Trophoblast cell (in vitro differentiated cells and primary cell): ENCODE measurements at regions not wholly inside any gene's neighbourhood (a gene's known extent, or its start where the extent isn't known, plus 50 kb on each side); places are given as distances from the start of the nearest gene placed in this dataset.

ENCODE experiments used
- DNase-seq, 2 donors: peaks; one replicate each; pipeline ENCODE4 v3.0.0-alpha.2; 2016
- H2AFZ ChIP-seq: 2 replicates; pipeline ENCODE4 v1.6.1; 2013; ENCODE audit warnings: low read length, moderate library complexity, mild to moderate bottlenecking; ENCODE audit not compliant: insufficient read depth, poor library complexity
- H2AK5ac ChIP-seq: 2 replicates; pipeline ENCODE4 v1.6.1; 2013; ENCODE audit warnings: mild to moderate bottlenecking, low read length
- H2BK120ac ChIP-seq: 2 replicates; pipeline ENCODE4 v1.6.1; 2013; ENCODE audit warnings: low read length, mild to moderate bottlenecking, moderate library complexity; ENCODE audit not compliant: insufficient read depth, poor library complexity
- H2BK12ac ChIP-seq: 2 replicates; pipeline ENCODE4 v1.6.1; 2013; ENCODE audit warnings: mild to moderate bottlenecking, low read length, moderate library complexity
- H2BK5ac ChIP-seq: 2 replicates; pipeline ENCODE4 v1.6.1; 2013; ENCODE audit warnings: low read length, low read depth, moderate library complexity, mild to moderate bottlenecking; ENCODE audit not compliant: poor library complexity
- H3K14ac ChIP-seq: 2 replicates; pipeline ENCODE4 v1.6.1; 2013; ENCODE audit warnings: mild to moderate bottlenecking, low read length
- H3K18ac ChIP-seq: 2 replicates; pipeline ENCODE4 v1.6.1; 2013; ENCODE audit warnings: mild to moderate bottlenecking, low read length
- H3K23ac ChIP-seq: 2 replicates; pipeline ENCODE4 v1.6.1; 2013; ENCODE audit warnings: low read length
- H3K27ac ChIP-seq: 2 replicates; pipeline ENCODE4 v1.5.1; 2013; ENCODE audit warnings: low read depth, mild to moderate bottlenecking, inconsistent platforms, low read length, moderate library complexity
- H3K27me3 ChIP-seq: 2 replicates; pipeline ENCODE4 v1.6.1; 2013; ENCODE audit warnings: inconsistent platforms, mild to moderate bottlenecking, low read length, moderate library complexity; ENCODE audit not compliant: insufficient read depth
- H3K36me3 ChIP-seq, 2 experiments: 1 replicate in 1 of 2; 2 replicates in 1 of 2; pipeline ENCODE4 v1.6.1; 2013; ENCODE audit warnings: low read length in 2 of 2, mild to moderate bottlenecking in 2 of 2, moderate library complexity in 1 of 2; ENCODE audit not compliant: insufficient read depth in 2 of 2, control insufficient read depth in 1 of 2
- H3K4ac ChIP-seq: 2 replicates; pipeline ENCODE4 v1.6.1; 2013; ENCODE audit warnings: low read depth, mild to moderate bottlenecking, low read length, moderate library complexity
- H3K4me1 ChIP-seq, 2 experiments: 1 replicate in 1 of 2; 2 replicates in 1 of 2; pipeline ENCODE4 v1.6.1; 2013; ENCODE audit warnings: low read length in 2 of 2, mild to moderate bottlenecking in 2 of 2, moderate library complexity in 1 of 2; ENCODE audit not compliant: insufficient read depth in 2 of 2, control insufficient read depth in 1 of 2
- H3K4me2 ChIP-seq: 2 replicates; pipeline ENCODE4 v1.6.1; 2013; ENCODE audit warnings: inconsistent platforms, mild to moderate bottlenecking, low read length, moderate library complexity
- H3K4me3 ChIP-seq: 2 replicates; pipeline ENCODE4 v1.5.1; 2013; ENCODE audit warnings: mild to moderate bottlenecking, low read depth, low read length, inconsistent platforms
- H3K79me1 ChIP-seq: one replicate; pipeline ENCODE4 v1.6.1; 2013; ENCODE audit warnings: low read length
- H3K79me2 ChIP-seq: 2 replicates; pipeline ENCODE4 v1.6.1; 2013; ENCODE audit warnings: low read length, mild to moderate bottlenecking; ENCODE audit not compliant: control insufficient read depth, insufficient read depth, poor library complexity
- H3K9ac ChIP-seq: 2 replicates; pipeline ENCODE4 v1.6.1; 2013; ENCODE audit warnings: mild to moderate bottlenecking, low read length
- H3K9me3 ChIP-seq: 2 replicates; pipeline ENCODE4 v1.6.1; 2013; ENCODE audit warnings: low read depth, mild to moderate bottlenecking, control low read depth, inconsistent platforms, low read length; ENCODE audit not compliant: insufficient read depth
- H4K12ac ChIP-seq: 2 replicates; pipeline ENCODE4 v1.6.1; 2013; ENCODE audit warnings: low read depth, mild to moderate bottlenecking, low read length, moderate library complexity
- H4K8ac ChIP-seq: 2 replicates; pipeline ENCODE4 v1.6.1; 2013; ENCODE audit warnings: low read depth, mild to moderate bottlenecking, low read length, moderate library complexity
- H4K91ac ChIP-seq: one replicate; pipeline ENCODE4 v1.6.1; 2013; ENCODE audit warnings: low read depth, mild to moderate bottlenecking, low read length, moderate library complexity
- WGBS: extraction: QIAGEN DNeasy Blood & Tissue Kit; methylation state at CpG from one replicate; pipeline ENCODE4 v1.1.7; 2013; ENCODE audit warnings: missing lambda C conversion rate; ENCODE audit not compliant: insufficient read length, insufficient coverage; ENCODE audit errors: extremely low coverage; 5-methylcytosine and 5-hydroxymethylcytosine counted together

GRCh38 chr2:43041661-43042360 is 184.6 kb downstream of the ZFP36L2 start:
- peaks cover 13% of the 10 kb centered on the region for H3K79me2 ChIP-seq
- H4K12ac ChIP-seq: peak overlapping the region; percentile 43
- peak overlapping the region; percentile 9 for H2AFZ ChIP-seq
- peak overlapping the region; percentile 59 for H3K4ac ChIP-seq
- H2BK12ac ChIP-seq: peak overlapping the region; percentile 90
- H3K9me3 ChIP-seq: peaks cover 2% of the 10 kb centered on the region
- no peaks in the 10 kb centered on the region for H3K27me3 ChIP-seq
- peaks cover 52 to 62% of the 10 kb centered on the region in 2 experiments for H3K4me1 ChIP-seq
- H2BK5ac ChIP-seq: peak overlapping the region; percentile 93
- DNase-seq: peak; percentile 64 to 71
- H3K14ac ChIP-seq: peak overlapping the region; percentile 83
- H3K4me3 ChIP-seq: no peak overlapping the region
- H3K4me2 ChIP-seq: peak overlapping the region; percentile 27
- no peaks in the 10 kb centered on the region for H3K36me3 ChIP-seq
- peak overlapping the region; percentile 66 for H3K18ac ChIP-seq
- H3K27ac ChIP-seq: peak overlapping the region; percentile 92
- no CpG with 5 or more reads among the region's 8 CpGs for WGBS
- no peak overlapping the region for H3K23ac ChIP-seq
- peak overlapping the region; percentile 90 for H2BK120ac ChIP-seq
- H2AK5ac ChIP-seq: peak overlapping the region; percentile 95
- H3K79me1 ChIP-seq: peaks cover 62% of the 10 kb centered on the region
- peak overlapping the region; percentile 59 for H4K8ac ChIP-seq
- peak overlapping the region; percentile 96 for H4K91ac ChIP-seq
- no peak overlapping the region for H3K9ac ChIP-seq

GRCh38 chr2:43041173-43041591 is 185.2 kb downstream of the ZFP36L2 start:
- peak overlapping the region; percentile 95 for H2AK5ac ChIP-seq
- peak overlapping the region; percentile 85 for H2BK12ac ChIP-seq

GRCh38 chr2:43040084-43040854 is 186.1 kb downstream of the ZFP36L2 start:
- DNase-seq: peak in 1 of 2 donors; percentile 29
- Histone ChIP-seq H3K36me3 (no peaks in the 10 kb centered on the region), H4K8ac (peak overlapping the region; percentile 61), H3K18ac (peak overlapping the region; percentile 83), H3K4me2 (no peak overlapping the region), H3K79me2 (peaks cover 13% of the 10 kb centered on the region), H3K14ac (peak overlapping the region; percentile 96), H3K27ac (no peak overlapping the region), H3K79me1 (peaks cover 58% of the 10 kb centered on the region), H4K91ac (peak overlapping the region; percentile 98), H3K27me3 (no peaks in the 10 kb centered on the region), H3K4me3 (no peak overlapping the region), H2BK120ac (peak overlapping the region; percentile 87), H2BK12ac (peak overlapping the region; percentile 98), H3K9me3 (peaks cover 2% of the 10 kb centered on the region), H3K9ac (no peak overlapping the region), H2AK5ac (peak overlapping the region; percentile 97), H2BK5ac (peak overlapping the region; percentile 87), H3K4ac (peak overlapping the region; percentile 86), H3K23ac (no peak overlapping the region), H3K4me1 (peaks cover 44 to 56% of the 10 kb centered on the region in 2 experiments), H2AFZ (peak overlapping the region; percentile 64), H4K12ac (no peak overlapping the region)
- WGBS: no CpG with 5 or more reads among the region's 10 CpGs

More at GRCh38 chr2:43041173-43041591, 185.2 kb downstream of the ZFP36L2 start:
- peak overlapping the region; percentile 88 for H3K27ac ChIP-seq
- WGBS: no CpG with 5 or more reads among the region's 4 CpGs
- H4K8ac ChIP-seq: peak overlapping the region; percentile 20
- no peak overlapping the region for H3K9ac ChIP-seq
- peak overlapping the region; percentile 96 for H4K91ac ChIP-seq
- H3K4me2 ChIP-seq: peak overlapping the region; percentile 5
- peak overlapping the region; percentile 93 for H2BK5ac ChIP-seq
- H3K36me3 ChIP-seq: no peaks in the 10 kb centered on the region
- H3K79me1 ChIP-seq: peaks cover 60% of the 10 kb centered on the region
- peaks cover 46 to 56% of the 10 kb centered on the region in 2 experiments for H3K4me1 ChIP-seq
- DNase-seq: peak; percentile 36 to 56
- H3K23ac ChIP-seq: no peak overlapping the region
- no peak overlapping the region for H3K4me3 ChIP-seq
- H4K12ac ChIP-seq: peak overlapping the region; percentile 43
- peak overlapping the region; percentile 90 for H2BK120ac ChIP-seq
- peaks cover 2% of the 10 kb centered on the region for H3K9me3 ChIP-seq
- H2AFZ ChIP-seq: peak overlapping the region; percentile 9
- no peaks in the 10 kb centered on the region for H3K27me3 ChIP-seq
- peaks cover 13% of the 10 kb centered on the region for H3K79me2 ChIP-seq
- H3K14ac ChIP-seq: peak overlapping the region; percentile 61
- peak overlapping the region; percentile 59 for H3K4ac ChIP-seq
- H3K18ac ChIP-seq: peak overlapping the region; percentile 63

- Histone ChIP-seq H3K9me3 (peaks cover 2% of the 10 kb centered on the region), H3K23ac (no peak overlapping the region), H2AK5ac (peak overlapping the region; percentile 77), H3K4me2 (no peak overlapping the region), H3K18ac (peak overlapping the region; percentile 93), H2BK120ac (peak overlapping the region; percentile 87), H3K4me3 (no peak overlapping the region), H3K9ac (no peak overlapping the region), H4K8ac (peak overlapping the region; percentile 72), H2BK12ac (peak overlapping the region; percentile 98), H3K79me1 (peaks cover 57% of the 10 kb centered on the region), H4K91ac (peak overlapping the region; percentile 98), H3K14ac (peak overlapping the region; percentile 96), H2BK5ac (peak overlapping the region; percentile 87), H3K36me3 (no peaks in the 10 kb centered on the region), H3K4me1 (peaks cover 41 to 53% of the 10 kb centered on the region in 2 experiments), H3K4ac (peak overlapping the region; percentile 49), H3K27ac (peak overlapping the region; percentile 77), H4K12ac (peak overlapping the region; percentile 25), H3K79me2 (peaks cover 13% of the 10 kb centered on the region), H3K27me3 (no peaks in the 10 kb centered on the region), H2AFZ (peak overlapping the region; percentile 69)
- no CpG with 5 or more reads among the region's 21 CpGs for WGBS
- DNase-seq: peak; percentile 60 to 69
Observed at GRCh38 chr2:43039376-43040080, 186.9 kb downstream of the ZFP36L2 start.
